Upper lobe of left lung (tissue), 4 donors: ENCODE measurements at regions not wholly inside any gene's neighbourhood (a gene's known extent, or its start where the extent isn't known, plus 50 kb on each side); places are given as distances from the start of the nearest gene placed in this dataset.

ENCODE experiments used
- EP300 ChIP-seq, 4 donors: sonication (generic); formaldehyde crosslinking; IDR thresholded peaks; one replicate each; pipeline ENCODE4 v1.5.1; 2017; ENCODE audit warnings: antibody characterized with exemption in 4 of 4, control low read depth in 2 of 4
- POLR2A ChIP-seq, 4 donors: fragments of 450-650 bp; IDR thresholded peaks; one replicate each; pipeline ENCODE4 v1.5.1; 2016 to 2017; ENCODE audit warnings: antibody characterized with exemption in 4 of 4, mild to moderate bottlenecking in 2 of 4
- POLR2AphosphoS5 ChIP-seq, 2 donors: sonication (generic); formaldehyde crosslinking; IDR thresholded peaks; one replicate each; pipeline ENCODE4 v1.5.1; 2017; ENCODE audit warnings: antibody characterized with exemption in 2 of 2
- TF ChIP-seq, protein P1 (sequence below), 6 experiments: fragments of 450-650 bp in 4 of 6; fragments of 200-600 bp in 2 of 6; sonication (generic) in 2 of 6; IDR thresholded peaks; one replicate each; pipeline ENCODE4 v1.5.1; 2016 to 2019; ENCODE audit warnings: antibody characterized with exemption in 6 of 6

DNA sequence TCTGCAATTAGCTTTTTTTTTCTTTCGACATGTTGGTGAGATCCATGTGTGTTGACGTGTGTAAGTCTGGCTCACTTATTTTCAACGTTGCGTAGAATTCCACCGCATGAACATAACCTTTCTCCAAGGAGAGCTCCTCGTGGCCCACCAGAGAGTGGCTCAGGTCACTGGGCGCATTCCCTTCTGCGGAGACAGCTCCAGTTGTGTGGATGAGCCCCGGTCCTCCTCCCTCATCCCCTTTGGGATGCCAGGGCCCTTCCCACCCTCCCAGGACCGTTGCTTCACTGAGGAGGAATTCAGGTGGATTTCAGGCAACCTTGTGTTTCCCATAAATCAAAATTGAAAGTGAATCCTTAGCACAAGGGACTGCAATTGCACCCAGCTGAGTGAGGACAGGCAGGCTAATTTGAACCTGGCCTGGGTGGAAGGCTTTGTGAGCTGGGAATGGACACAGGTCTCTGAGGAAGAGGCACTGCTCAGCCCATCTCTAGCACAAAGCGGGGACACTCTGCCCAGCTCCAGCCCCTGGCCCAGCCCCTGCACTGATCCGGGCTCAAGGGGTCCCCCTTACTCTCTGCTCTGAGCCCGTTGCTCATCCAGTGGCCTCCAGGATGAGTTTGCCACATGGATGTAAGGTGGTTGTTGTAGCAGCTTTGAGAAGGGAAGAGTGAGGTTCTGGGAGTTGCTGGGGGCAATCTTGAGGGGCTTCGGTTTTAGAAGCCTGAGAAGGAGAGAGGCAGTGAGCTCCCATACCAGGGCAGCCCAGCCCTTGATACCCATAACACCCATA lies 57.8 kb upstream of the HAAO start:
- TF ChIP-seq, protein P1, sequence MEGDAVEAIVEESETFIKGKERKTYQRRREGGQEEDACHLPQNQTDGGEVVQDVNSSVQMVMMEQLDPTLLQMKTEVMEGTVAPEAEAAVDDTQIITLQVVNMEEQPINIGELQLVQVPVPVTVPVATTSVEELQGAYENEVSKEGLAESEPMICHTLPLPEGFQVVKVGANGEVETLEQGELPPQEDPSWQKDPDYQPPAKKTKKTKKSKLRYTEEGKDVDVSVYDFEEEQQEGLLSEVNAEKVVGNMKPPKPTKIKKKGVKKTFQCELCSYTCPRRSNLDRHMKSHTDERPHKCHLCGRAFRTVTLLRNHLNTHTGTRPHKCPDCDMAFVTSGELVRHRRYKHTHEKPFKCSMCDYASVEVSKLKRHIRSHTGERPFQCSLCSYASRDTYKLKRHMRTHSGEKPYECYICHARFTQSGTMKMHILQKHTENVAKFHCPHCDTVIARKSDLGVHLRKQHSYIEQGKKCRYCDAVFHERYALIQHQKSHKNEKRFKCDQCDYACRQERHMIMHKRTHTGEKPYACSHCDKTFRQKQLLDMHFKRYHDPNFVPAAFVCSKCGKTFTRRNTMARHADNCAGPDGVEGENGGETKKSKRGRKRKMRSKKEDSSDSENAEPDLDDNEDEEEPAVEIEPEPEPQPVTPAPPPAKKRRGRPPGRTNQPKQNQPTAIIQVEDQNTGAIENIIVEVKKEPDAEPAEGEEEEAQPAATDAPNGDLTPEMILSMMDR (IDR thresholded peaks at IDR 0.05), result no peak
- TF ChIP-seq POLR2AphosphoS5 (IDR thresholded peaks at IDR 0.05) (no peak), EP300 (IDR thresholded peaks at IDR 0.05) (no peak), POLR2A (IDR thresholded peaks at IDR 0.05) (no peak)
